DMS114 treated with DMSO at 0.1 percent for 48 hours (cell line): ENCODE measurements at regions not wholly inside any gene's neighbourhood (a gene's known extent, or its start where the extent isn't known, plus 50 kb on each side); places are given as distances from the start of the nearest gene placed in this dataset.

ENCODE experiments used
- DNase-seq: peaks from one replicate; lab custom pipeline; 2025; ENCODE audit not compliant: unreplicated experiment; lab: John Stamatoyannopoulos, UW

GRCh38 chr7:131203291-131203976, 124.2 kb upstream of the MKLN1 start:
- no peak for DNase-seq

GRCh38 chr7:131208777-131209176, 118.9 kb upstream of the MKLN1 start:
- no peak for DNase-seq

GRCh38 chr7:131210618-131211017, 117.1 kb upstream of the MKLN1 start:
- no peak for DNase-seq

DNA sequence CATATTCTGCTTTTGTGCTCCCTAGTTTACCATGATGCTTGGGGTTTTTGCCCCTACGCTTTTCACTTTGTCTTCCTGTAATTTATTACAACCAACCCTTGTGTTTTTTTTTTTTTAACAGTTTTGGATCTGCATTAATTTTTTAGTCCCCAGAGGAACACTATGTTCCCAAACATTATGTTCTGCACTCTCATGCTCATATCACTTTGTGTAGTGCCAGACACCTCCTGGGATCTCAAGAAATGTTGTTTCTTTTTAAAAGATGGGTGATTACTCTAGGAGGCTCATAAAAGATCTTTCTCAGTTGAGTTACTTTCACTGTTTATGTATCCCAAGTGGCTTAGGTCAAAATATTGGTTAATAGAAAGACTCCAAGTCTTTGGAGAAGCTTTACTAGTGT, 116.2 kb upstream of the MKLN1 start:
- no peak for DNase-seq

- no peak for DNase-seq
Measured at GRCh38 chr7:131212114-131212513, 115.6 kb upstream of the MKLN1 start.

DNA sequence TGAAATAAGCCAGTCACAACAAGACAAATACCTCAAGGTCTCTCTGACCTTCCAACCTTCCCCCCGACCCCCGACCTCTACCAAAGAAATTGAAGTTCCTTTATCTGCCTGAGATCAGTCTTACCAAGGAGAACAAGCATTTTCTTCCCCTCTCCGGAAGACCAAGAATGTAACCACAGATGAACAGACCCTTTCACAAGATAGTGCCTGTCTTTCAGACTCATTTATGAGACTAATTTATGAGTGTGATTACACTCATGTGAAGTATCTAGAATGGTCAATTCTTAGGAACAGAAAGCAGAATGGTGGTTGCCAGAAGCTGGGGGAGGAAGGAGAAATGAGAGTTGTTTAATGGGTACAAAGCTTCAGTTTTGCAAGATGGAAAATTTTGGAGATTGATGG, 108.9 kb upstream of the MKLN1 start:
- no peak for DNase-seq

DNA sequence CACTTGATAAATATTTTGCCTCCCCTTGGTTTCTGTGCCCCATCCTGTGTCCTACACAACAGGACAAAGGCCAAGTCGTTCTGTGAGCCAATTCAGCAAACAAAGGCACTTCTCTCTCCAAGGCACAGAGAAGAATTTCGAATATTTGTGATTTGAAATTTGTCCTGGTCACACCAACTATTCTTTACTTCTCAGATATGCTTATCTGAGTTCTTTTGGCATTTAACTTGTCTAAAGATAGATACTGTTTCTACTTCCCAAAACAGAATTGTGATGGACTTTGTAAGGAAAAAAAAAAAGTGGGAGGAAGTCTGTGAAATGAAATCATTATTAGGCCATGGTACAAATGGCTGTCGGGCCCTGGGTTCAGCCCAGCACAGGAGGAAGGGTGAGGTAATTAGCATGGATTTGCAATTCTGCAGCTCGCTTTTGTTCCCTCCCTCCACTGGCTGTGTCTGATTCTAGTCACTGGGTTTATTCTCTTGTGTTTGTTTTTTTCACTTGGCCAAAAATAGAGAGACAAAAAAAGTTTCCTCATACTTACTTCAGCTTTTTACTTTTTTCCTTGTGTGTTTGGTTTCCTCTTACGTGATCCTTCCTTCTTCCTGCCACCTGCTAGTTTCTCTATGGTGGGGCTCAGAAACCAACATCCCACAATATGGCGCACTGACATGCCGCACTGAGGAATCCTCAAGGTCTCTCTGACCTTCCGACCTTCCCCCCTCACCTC, 108.2 kb upstream of the MKLN1 start:
- no peak for DNase-seq

GRCh38 chr7:131221061-131221460, 106.6 kb upstream of the MKLN1 start:
- DNase-seq, result no peak

DNA sequence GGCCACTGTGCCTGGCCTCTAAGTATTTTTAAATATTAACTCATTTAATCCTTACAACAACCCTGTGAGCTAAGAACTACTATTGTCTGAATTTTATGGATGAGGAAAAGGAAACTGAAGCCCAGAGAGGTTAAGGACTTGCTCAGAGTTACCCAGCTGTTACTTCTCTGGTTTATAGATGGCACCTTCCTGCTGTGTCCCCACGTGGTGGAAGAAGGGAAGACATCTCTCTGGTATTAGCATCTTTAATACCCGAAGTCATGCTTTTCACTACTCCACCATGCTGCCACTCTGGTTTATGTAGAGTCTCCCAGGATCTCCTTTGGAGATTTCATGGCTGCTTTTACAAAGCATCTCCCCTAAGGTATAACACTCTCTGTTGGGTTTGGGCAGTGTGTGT, 105.5 kb upstream of the MKLN1 start:
- DNase-seq, result no peak

GRCh38 chr7:131223151-131223550, 104.5 kb upstream of the MKLN1 start:
- no peak for DNase-seq

DNA sequence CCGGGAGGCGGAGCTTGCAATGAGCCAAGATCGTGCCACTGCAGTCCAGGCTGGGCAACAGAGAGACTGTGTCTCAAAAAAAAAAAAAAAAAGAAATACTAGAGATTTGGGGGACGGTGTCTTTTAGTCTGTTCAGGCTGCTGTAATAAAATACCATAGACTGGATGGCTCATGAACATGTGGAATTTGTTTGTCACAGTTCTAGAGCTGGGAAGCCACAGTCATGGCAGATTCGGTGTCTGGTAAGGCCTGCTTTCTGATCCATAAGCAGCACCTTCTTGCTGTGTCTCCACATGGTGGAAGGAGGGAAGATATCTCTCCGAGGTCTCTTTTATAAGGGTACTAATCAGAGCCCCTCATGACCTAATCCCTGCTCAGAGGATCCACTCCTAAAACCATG, 102.7 kb upstream of the MKLN1 start:
- no peak for DNase-seq

DNA sequence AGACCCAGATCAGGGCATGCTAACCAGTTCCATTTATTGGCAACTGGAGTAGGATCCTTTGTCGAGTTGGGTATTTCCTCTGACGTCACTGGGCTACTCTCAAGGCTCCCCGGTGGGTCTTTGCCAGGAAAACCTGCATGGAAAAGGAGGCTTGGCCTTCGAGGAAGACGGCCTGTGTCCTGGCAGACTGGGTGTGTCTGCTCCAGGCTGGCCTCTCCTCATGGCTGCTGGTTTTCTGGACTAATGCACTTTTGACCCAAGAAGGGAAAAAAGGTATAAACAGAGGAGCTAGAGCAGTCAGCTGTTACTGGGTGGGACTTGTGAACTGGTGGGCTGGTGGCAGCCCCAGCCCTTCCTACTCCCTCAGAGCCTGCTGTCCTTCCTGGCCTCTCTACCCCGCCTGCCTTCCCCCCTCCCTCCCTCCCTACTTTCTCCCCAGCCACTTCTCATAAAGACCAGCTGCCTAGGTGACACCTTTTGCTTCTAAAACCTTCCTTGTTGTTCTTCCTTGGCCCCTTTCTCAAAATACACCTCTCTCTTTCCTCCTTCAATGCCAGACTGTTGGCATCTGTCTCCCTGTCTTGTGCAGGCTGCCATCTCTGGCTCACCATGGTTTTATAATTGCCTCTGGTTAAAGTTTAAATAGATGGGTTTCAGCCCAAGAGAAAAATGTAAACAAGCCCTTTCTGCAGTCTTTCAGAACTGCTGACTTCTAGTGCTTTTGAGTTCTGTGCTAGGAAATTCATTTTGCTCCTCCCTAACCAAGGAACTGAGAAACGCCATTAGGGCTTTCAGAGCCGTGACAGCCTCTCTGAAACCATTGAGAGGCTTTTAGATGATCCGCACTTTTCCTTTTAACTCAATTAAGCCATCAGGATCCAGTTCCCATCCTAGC, 101.8 kb upstream of the MKLN1 start:
- DNase-seq, result no peak

GRCh38 chr7:131226514-131226865, 101.2 kb upstream of the MKLN1 start:
- DNase-seq, result no peak

- DNase-seq, result no peak
Measured at GRCh38 chr7:131231381-131232220, 96.1 kb upstream of the MKLN1 start.

- DNase-seq, result no peak
Measured at GRCh38 chr7:131232768-131233167, 94.9 kb upstream of the MKLN1 start.

GRCh38 chr7:131233193-131233592, 94.5 kb upstream of the MKLN1 start:
- DNase-seq, result no peak

GRCh38 chr7:131234719-131235488, 92.8 kb upstream of the MKLN1 start:
- DNase-seq, result no peak

- DNase-seq, result no peak
Measured at GRCh38 chr7:131235489-131236317, 92.0 kb upstream of the MKLN1 start.

DNA sequence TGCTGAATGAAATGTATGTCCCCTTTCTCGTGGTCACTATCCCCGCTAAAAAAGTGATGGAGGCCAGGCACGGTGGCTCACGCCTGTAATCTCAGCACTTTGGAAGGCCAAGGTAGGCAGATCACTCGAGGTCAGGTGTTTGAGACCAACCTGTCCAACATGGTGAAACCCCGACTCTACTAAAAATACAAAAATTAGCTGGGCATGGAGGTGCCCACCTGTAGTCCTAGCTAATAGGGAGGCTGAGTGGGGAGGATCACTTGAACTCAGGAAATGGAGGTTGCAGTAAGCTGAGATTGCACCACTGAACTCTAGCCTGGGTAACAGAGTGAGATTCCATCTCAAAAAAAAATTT, 91.4 kb upstream of the MKLN1 start:
- DNase-seq, result no peak
